ENCODE measurements at regions not wholly inside any gene's neighbourhood (a gene's known extent, or its start where the extent isn't known, plus 50 kb on each side); places are given as distances from the start of the nearest gene placed in this dataset.

DNA sequence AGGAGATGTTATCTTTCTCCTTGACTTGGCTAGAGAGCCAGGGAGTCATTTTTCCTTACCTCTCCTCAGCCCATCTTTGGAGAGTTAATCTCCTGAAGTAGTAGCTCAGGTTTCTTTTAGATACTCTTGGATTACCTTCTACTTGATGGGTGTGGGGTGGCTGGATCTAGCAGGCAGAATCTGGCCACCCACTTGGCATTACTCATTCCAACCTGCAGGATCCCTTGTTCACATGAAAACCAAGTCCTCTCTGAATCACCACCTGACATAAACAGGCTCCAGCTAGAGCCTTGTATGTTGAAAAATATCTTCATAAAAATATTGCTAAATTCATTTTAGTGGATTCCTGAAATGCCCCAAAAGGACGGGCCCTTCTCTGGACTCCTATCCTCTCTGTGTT lies 250.6 kb upstream of the PLET1 start:
- H3K56ac ChIP-seq (replicated peaks; ENCODE audit: insufficient read length, low read depth, low read length): no peak overlapping the region
- no peak overlapping the region for H2BK5ac ChIP-seq (ENCODE audit: low read depth, low read length)
- no peak for TF ChIP-seq ZNF274 (IDR thresholded peaks at IDR 0.05; ENCODE audit: borderline replicate concordance, extremely low read depth, low read length)
- H2AFZ ChIP-seq (ENCODE audit: low read length): no peak overlapping the region
- H3K27me3 ChIP-seq (replicated peaks in 1 of 4; ENCODE audit: control insufficient read depth in 3 of 4, extremely low read depth in 1 of 4, insufficient read depth in 3 of 4, low read length in 3 of 4): no peaks in the 10 kb centered on the region
- no peak overlapping the region for H3K23ac ChIP-seq (ENCODE audit: insufficient read length)
- no peak overlapping the region for H3K4me2 ChIP-seq (ENCODE audit: insufficient read depth in 1 of 2, low read depth in 2 of 2, low read length in 2 of 2)
- ChIA-PET POLR2A (ENCODE audit: partially characterized antibody) (no interaction called here), CTCF (ENCODE audit: partially characterized antibody) (interaction anchor here (1.0 to 3.1 kb wide), 6 partner anchors 8 to 70 kb away, joined by 3 to 14 read pairs (median 4); no protein-coding TSS in a partner anchor)
- no peak overlapping the region for H4K91ac ChIP-seq (replicated peaks; ENCODE audit: insufficient read length, low read length)
- H3K36me3 ChIP-seq (ENCODE audit: control insufficient read depth in 2 of 4, insufficient read depth in 4 of 4, low read length in 3 of 4): no peaks in the 10 kb centered on the region
- no peak overlapping the region for H3K14ac ChIP-seq (ENCODE audit: insufficient read length)
- H3K27ac ChIP-seq (ENCODE audit: low read depth, low read length): no peak overlapping the region
- DNase-seq (ENCODE audit: low read depth in 1 of 2, low spot score in 2 of 2) (peak in 1 of 2 experiments; percentile 2), FAIRE-seq (no peak)
- H3K9me3 ChIP-seq (ENCODE audit: insufficient read depth in 2 of 2, low read depth in 1 of 2, low read length in 1 of 2): no peaks in the 10 kb centered on the region
- H2BK120ac ChIP-seq (replicated peaks; ENCODE audit: low read depth, low read length): no peak overlapping the region
- H3K79me2 ChIP-seq (ENCODE audit: control insufficient read depth in 1 of 2, insufficient read depth in 2 of 2, low read length in 2 of 2): no peaks in the 10 kb centered on the region
- H3K79me1 ChIP-seq (ENCODE audit: low read depth, low read length): no peaks in the 10 kb centered on the region
- H3K18ac ChIP-seq (ENCODE audit: extremely low read depth, low read length): no peak overlapping the region
- no peak overlapping the region for H4K8ac ChIP-seq (ENCODE audit: extremely low read depth, insufficient read depth, low read length)
- no peak overlapping the region for H3K4me3 ChIP-seq (ENCODE audit: extremely low read depth in 1 of 4, insufficient read depth in 2 of 4, low read depth in 3 of 4, low read length in 4 of 4)
- H3K4ac ChIP-seq (replicated peaks; ENCODE audit: insufficient read length, low read depth, low read length): no peak overlapping the region
- H3K4me1 ChIP-seq (replicated peaks in 1 of 4; ENCODE audit: control insufficient read depth in 3 of 4, insufficient read depth in 4 of 4, low read length in 3 of 4): peaks cover 0 to 2% (median 0%) of the 10 kb centered on the region in 4 experiments; a peak in 2 of 7 replicates
- H4K20me1 ChIP-seq (replicated peaks in 1 of 2; ENCODE audit: control insufficient read depth in 1 of 2, insufficient read depth in 2 of 2, low read length in 2 of 2): no peaks in the 10 kb centered on the region
- H4K5ac ChIP-seq (ENCODE audit: insufficient read length, low read depth, low read length): no peak overlapping the region
- H2BK20ac ChIP-seq (ENCODE audit: low read length): no peak overlapping the region
- H2BK15ac ChIP-seq (ENCODE audit: low read length): no peak overlapping the region
- H3K23me2 ChIP-seq (ENCODE audit: low read depth, low read length): no peaks in the 10 kb centered on the region; the same call in 1 of the 2 replicates
- no peak overlapping the region for H2AK5ac ChIP-seq (ENCODE audit: low read depth, low read length)
- WGBS, 2 experiments (ENCODE audit: extremely low coverage in 1 of 2, insufficient coverage in 1 of 2, insufficient read length in 1 of 2, insufficient replicate concordance in 2 of 2, low coverage in 1 of 2, low lambda C conversion rate in 2 of 2, missing lambda C conversion rate in 1 of 2): 80% methylated on average over 1 of the region's 1 CpG; no CpG with 5 or more reads in 1 of the 2 experiments
- H2BK12ac ChIP-seq (ENCODE audit: low read depth, low read length): no peak overlapping the region
- no peak overlapping the region for H3K9ac ChIP-seq (replicated peaks in 1 of 4; ENCODE audit: extremely low read depth in 1 of 4, low read depth in 3 of 4, low read length in 3 of 4)

Data from H1 (cell line).